Uterus (tissue), 2 donors: ENCODE measurements at regions not wholly inside any gene's neighbourhood (a gene's known extent, or its start where the extent isn't known, plus 50 kb on each side); places are given as distances from the start of the nearest gene placed in this dataset.

Experiments used
- POLR2A ChIP-seq, 2 donors: fragments of 450-650 bp; IDR thresholded peaks; one replicate each; pipeline ENCODE4 v1.6.1; 2016; ENCODE audit warnings: antibody characterized with exemption in 2 of 2, mild to moderate bottlenecking in 1 of 2, moderate library complexity in 1 of 2
- TF ChIP-seq, protein P1 (sequence below), 4 experiments: fragments of 200-600 bp in 2 of 4; fragments of 450-650 bp in 2 of 4; sonication (generic) in 2 of 4; IDR thresholded peaks; one replicate each; pipeline ENCODE4 v1.5.1; 2016 to 2019; ENCODE audit warnings: antibody characterized with exemption in 4 of 4, mild to moderate bottlenecking in 2 of 4, moderate library complexity in 1 of 4

DNA sequence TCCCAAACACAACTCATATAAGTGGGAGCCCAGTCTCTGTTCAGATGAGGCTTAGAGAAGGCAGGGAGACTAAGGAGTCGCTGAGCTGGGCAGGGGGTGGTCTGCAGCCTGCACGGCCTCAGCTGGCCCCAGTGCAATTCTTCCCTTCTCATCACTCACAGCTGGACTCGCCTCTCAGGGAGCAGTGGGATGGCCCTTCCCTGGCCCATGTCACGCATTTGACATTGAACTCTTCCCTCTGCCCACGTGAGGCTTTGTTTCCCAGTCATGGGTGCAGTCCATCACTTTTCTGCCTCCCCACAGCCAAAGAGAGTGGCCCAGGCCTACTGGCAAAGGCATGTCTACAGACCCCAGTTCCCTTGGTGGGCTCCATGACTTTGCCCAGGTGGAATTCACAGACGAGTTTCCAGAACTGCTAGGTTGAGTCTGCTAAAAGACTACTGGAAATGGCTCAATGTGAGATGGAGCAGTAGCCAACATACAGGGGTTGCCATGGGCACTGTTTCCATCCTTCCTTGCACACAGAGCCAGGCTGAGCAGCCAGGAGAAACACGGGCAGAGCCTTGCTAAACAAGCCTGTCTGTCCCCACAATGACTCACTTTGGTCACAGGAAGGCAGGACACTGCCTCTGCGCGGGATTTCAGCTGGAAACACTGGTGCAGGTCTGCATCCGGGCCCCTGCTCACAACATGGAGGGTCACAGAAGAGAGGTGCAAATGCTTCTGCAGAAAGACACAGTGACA is 90.1 kb downstream of the OAT start:
- TF ChIP-seq, protein P1, sequence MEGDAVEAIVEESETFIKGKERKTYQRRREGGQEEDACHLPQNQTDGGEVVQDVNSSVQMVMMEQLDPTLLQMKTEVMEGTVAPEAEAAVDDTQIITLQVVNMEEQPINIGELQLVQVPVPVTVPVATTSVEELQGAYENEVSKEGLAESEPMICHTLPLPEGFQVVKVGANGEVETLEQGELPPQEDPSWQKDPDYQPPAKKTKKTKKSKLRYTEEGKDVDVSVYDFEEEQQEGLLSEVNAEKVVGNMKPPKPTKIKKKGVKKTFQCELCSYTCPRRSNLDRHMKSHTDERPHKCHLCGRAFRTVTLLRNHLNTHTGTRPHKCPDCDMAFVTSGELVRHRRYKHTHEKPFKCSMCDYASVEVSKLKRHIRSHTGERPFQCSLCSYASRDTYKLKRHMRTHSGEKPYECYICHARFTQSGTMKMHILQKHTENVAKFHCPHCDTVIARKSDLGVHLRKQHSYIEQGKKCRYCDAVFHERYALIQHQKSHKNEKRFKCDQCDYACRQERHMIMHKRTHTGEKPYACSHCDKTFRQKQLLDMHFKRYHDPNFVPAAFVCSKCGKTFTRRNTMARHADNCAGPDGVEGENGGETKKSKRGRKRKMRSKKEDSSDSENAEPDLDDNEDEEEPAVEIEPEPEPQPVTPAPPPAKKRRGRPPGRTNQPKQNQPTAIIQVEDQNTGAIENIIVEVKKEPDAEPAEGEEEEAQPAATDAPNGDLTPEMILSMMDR (IDR thresholded peaks at IDR 0.05): no peak
- TF ChIP-seq POLR2A (IDR thresholded peaks at IDR 0.05): no peak
